ENCODE measurements at regions not wholly inside any gene's neighbourhood (a gene's known extent, or its start where the extent isn't known, plus 50 kb on each side); places are given as distances from the start of the nearest gene placed in this dataset.

DNA sequence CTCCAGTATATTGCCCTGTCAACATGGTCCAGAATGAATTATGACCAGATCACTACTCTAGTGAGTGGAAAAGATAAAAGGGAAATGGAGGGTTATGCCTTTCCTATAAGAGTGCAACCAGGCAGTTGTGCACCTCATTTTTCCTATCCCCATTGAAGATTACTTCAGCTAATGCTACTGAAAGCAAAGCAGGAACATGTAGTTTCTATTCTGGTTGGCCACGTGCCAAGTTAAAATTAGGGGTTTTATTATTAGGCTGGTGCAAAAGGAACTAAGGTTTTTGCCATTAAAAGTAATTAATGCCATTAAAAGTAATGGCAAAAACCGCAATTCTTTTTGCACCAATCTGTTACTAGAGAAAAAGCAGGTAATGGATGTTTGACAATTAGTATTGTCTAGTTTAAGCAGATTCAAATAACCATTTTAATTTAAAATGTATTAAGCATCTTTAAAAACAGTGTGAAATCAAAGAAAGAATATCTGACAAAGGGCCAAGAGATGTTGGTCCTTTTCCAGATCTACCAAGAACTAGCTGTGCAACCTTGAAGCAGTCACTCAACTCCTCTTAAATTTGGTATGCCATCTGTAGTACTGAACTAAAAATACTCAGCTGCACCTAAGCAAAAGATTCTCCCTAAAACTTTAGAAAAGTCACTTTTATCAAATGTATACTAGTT lies 567.5 kb upstream of the CCDC54 start:
- no peak overlapping the region for H3K4me3 ChIP-seq (replicated peaks; ENCODE audit: insufficient read depth, low read length)
- DNase-seq (ENCODE audit: low read depth in 1 of 2, low spot score in 1 of 2) = no peak
- H3K27ac ChIP-seq (replicated peaks) = no peak overlapping the region
- H3K27me3 ChIP-seq (ENCODE audit: insufficient read depth, poor library complexity, severe bottlenecking) = no peaks in the 10 kb centered on the region
- TF ChIP-seq SPI1 (IDR thresholded peaks at IDR 0.05; ENCODE audit: borderline replicate concordance, low read depth) (no peak), POLR2AphosphoS5 (IDR thresholded peaks at IDR 0.05; ENCODE audit: low read depth) (no peak), GABPA (IDR thresholded peaks at IDR 0.05; ENCODE audit: low read depth) (no peak)
- TF ChIP-seq, protein P1, sequence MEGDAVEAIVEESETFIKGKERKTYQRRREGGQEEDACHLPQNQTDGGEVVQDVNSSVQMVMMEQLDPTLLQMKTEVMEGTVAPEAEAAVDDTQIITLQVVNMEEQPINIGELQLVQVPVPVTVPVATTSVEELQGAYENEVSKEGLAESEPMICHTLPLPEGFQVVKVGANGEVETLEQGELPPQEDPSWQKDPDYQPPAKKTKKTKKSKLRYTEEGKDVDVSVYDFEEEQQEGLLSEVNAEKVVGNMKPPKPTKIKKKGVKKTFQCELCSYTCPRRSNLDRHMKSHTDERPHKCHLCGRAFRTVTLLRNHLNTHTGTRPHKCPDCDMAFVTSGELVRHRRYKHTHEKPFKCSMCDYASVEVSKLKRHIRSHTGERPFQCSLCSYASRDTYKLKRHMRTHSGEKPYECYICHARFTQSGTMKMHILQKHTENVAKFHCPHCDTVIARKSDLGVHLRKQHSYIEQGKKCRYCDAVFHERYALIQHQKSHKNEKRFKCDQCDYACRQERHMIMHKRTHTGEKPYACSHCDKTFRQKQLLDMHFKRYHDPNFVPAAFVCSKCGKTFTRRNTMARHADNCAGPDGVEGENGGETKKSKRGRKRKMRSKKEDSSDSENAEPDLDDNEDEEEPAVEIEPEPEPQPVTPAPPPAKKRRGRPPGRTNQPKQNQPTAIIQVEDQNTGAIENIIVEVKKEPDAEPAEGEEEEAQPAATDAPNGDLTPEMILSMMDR (IDR thresholded peaks at IDR 0.05; ENCODE audit: insufficient read depth, low read length) = no peak
- TF ChIP-seq, protein P2, sequence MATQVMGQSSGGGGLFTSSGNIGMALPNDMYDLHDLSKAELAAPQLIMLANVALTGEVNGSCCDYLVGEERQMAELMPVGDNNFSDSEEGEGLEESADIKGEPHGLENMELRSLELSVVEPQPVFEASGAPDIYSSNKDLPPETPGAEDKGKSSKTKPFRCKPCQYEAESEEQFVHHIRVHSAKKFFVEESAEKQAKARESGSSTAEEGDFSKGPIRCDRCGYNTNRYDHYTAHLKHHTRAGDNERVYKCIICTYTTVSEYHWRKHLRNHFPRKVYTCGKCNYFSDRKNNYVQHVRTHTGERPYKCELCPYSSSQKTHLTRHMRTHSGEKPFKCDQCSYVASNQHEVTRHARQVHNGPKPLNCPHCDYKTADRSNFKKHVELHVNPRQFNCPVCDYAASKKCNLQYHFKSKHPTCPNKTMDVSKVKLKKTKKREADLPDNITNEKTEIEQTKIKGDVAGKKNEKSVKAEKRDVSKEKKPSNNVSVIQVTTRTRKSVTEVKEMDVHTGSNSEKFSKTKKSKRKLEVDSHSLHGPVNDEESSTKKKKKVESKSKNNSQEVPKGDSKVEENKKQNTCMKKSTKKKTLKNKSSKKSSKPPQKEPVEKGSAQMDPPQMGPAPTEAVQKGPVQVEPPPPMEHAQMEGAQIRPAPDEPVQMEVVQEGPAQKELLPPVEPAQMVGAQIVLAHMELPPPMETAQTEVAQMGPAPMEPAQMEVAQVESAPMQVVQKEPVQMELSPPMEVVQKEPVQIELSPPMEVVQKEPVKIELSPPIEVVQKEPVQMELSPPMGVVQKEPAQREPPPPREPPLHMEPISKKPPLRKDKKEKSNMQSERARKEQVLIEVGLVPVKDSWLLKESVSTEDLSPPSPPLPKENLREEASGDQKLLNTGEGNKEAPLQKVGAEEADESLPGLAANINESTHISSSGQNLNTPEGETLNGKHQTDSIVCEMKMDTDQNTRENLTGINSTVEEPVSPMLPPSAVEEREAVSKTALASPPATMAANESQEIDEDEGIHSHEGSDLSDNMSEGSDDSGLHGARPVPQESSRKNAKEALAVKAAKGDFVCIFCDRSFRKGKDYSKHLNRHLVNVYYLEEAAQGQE (IDR thresholded peaks at IDR 0.05; ENCODE audit: insufficient replicate concordance, low read depth) = no peak

DNA sequence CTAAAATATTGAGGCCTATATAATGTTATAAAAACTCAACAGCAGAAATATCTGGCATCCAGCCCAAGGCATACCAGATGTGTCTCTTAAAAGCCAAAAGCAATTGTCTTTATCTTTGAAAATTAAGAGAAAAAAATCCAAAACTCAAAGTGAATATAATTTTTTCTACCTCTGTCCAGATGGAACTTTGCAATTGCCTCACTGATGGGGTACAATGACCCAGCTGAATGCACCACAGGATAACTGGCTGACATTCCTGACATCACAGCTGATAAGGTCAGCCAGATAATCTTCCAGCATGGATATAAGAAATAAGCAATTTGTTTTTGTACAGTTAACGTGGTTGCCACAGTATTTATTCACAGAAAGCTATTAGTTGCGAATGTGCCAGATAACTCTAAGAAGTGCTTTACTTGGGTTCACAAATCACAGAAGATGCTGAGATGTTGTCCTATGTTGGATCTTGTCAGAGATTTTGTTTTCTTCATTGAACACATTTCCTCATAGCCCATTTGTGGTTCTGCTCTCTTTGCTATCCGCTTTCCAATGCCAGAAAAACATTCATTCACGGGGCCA lies 566.9 kb upstream of the CCDC54 start:
- H3K27ac ChIP-seq (replicated peaks) = no peak overlapping the region
- no peak overlapping the region for H3K4me3 ChIP-seq (replicated peaks; ENCODE audit: insufficient read depth, low read length)
- no peak for DNase-seq (ENCODE audit: low read depth in 1 of 2, low spot score in 1 of 2)
- TF ChIP-seq, protein P1 (IDR thresholded peaks at IDR 0.05; ENCODE audit: insufficient read depth, low read length) = no peak
- TF ChIP-seq, protein P2 (IDR thresholded peaks at IDR 0.05; ENCODE audit: insufficient replicate concordance, low read depth) = no peak
- TF ChIP-seq GABPA (IDR thresholded peaks at IDR 0.05; ENCODE audit: low read depth) (no peak), POLR2AphosphoS5 (IDR thresholded peaks at IDR 0.05; ENCODE audit: low read depth) (no peak)
- no peaks in the 10 kb centered on the region for H3K27me3 ChIP-seq (ENCODE audit: insufficient read depth, poor library complexity, severe bottlenecking)

DNA sequence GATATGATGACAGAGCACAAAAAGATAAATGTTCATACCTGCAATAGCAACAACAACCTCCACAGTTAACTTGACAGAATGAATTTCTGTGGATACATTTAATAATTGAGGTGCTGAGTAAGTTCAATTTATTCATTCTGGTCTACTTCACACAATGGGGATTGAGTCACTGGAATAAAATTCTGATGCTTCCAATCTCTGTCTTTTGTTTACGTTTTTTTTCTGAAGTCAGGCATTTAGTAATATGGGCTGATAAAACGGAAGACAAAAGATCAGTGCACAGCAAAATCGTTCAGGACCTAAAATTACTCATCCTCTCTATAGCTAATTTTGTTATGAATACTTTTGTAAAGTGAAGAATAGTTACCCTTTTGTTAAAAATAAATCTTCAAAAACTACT lies 565.9 kb upstream of the CCDC54 start:
- Histone ChIP-seq H3K27ac (replicated peaks) (no peak overlapping the region), H3K27me3 (ENCODE audit: insufficient read depth, poor library complexity, severe bottlenecking) (no peaks in the 10 kb centered on the region), H3K4me3 (replicated peaks; ENCODE audit: insufficient read depth, low read length) (no peak overlapping the region)
- TF ChIP-seq, protein P2 (IDR thresholded peaks at IDR 0.05; ENCODE audit: insufficient replicate concordance, low read depth) = no peak
- TF ChIP-seq, protein P1 (IDR thresholded peaks at IDR 0.05; ENCODE audit: insufficient read depth, low read length) = no peak
- TF ChIP-seq POLR2AphosphoS5 (IDR thresholded peaks at IDR 0.05; ENCODE audit: low read depth) (no peak), SPI1 (IDR thresholded peaks at IDR 0.05; ENCODE audit: borderline replicate concordance, low read depth) (no peak), GABPA (IDR thresholded peaks at IDR 0.05; ENCODE audit: low read depth) (no peak)
- DNase-seq (ENCODE audit: low read depth in 1 of 2, low spot score in 1 of 2) = no peak

Measured in HL-60 (cell line).